ENCODE measurements at regions not wholly inside any gene's neighbourhood (a gene's known extent, or its start where the extent isn't known, plus 50 kb on each side); places are given as distances from the start of the nearest gene placed in this dataset.

DNA sequence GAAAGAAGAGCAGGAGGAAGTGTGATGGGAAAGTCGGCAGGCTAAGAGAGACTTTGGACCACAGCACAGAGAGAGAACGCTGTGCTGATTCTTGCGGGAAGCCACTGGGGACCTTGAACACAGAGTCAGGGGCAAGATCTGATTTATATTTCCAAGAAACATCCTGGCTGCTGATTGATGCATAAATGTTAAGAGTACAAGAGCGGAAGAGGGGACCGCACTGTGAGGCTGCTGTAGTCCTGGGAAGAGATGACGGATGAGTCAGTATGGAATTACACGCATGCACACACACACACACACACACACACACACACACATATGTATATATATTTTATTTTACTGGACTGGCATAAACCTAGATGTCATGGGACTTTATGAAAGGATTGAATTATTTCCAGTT is 865.6 kb upstream of the ID2 start:
- H3K9ac ChIP-seq (ENCODE audit: insufficient read length, low read depth): no peak overlapping the region
- H3K9me3 ChIP-seq (ENCODE audit: insufficient read depth, low read length): no peaks in the 10 kb centered on the region
- H3K4me3 ChIP-seq (ENCODE audit: insufficient read length, low read depth): no peak overlapping the region
- no peaks in the 10 kb centered on the region for H3K27me3 ChIP-seq (ENCODE audit: insufficient read depth, insufficient read length)
- H3K4me1 ChIP-seq (ENCODE audit: insufficient read depth, insufficient read length): no peaks in the 10 kb centered on the region
- no peak for DNase-seq (ENCODE audit: low read depth, low spot score)
- TF ChIP-seq SUZ12 (IDR thresholded peaks at IDR 0.05; ENCODE audit: extremely low read depth, insufficient read depth, insufficient read length) (no peak), ZNF274 (IDR thresholded peaks at IDR 0.05; ENCODE audit: low read depth, low read length) (no peak), YY1 (IDR thresholded peaks at IDR 0.05; ENCODE audit: insufficient read depth, insufficient read length) (no peak)
- no peaks in the 10 kb centered on the region for H3K36me3 ChIP-seq (ENCODE audit: insufficient read depth, insufficient read length, low read length)

DNA sequence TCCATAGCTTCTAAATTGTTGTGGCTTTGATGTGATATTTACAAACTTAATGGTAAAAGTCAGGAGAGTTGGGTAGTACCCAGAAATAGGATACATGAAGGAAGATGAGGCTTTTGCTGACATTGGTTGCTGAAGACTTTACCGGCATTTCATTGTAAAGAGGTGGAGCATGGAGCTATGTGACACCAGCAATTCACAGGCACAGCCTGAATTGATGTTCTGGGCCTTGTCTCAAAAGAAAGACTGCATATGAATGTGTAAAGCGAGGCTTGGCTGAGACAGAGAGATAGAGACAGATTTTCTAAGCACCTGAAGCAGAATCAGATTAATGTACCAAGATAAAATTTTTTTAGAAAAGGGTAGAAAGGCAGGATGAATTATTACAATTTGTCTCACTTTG is 864.9 kb upstream of the ID2 start:
- H3K36me3 ChIP-seq (ENCODE audit: insufficient read depth, insufficient read length, low read length): no peaks in the 10 kb centered on the region
- no peaks in the 10 kb centered on the region for H3K27me3 ChIP-seq (ENCODE audit: insufficient read depth, insufficient read length)
- H3K4me3 ChIP-seq (ENCODE audit: insufficient read length, low read depth): no peak overlapping the region
- H3K9ac ChIP-seq (ENCODE audit: insufficient read length, low read depth): no peak overlapping the region
- DNase-seq (ENCODE audit: low read depth, low spot score): no peak
- TF ChIP-seq ZNF274 (IDR thresholded peaks at IDR 0.05; ENCODE audit: low read depth, low read length) (no peak), SUZ12 (IDR thresholded peaks at IDR 0.05; ENCODE audit: extremely low read depth, insufficient read depth, insufficient read length) (no peak), YY1 (IDR thresholded peaks at IDR 0.05; ENCODE audit: insufficient read depth, insufficient read length) (no peak)
- no peaks in the 10 kb centered on the region for H3K9me3 ChIP-seq (ENCODE audit: insufficient read depth, low read length)
- no peaks in the 10 kb centered on the region for H3K4me1 ChIP-seq (ENCODE audit: insufficient read depth, insufficient read length)

- no peak for DNase-seq (ENCODE audit: low read depth, low spot score)
- no peak overlapping the region for H3K4me3 ChIP-seq (ENCODE audit: insufficient read length, low read depth)
- H3K9ac ChIP-seq (ENCODE audit: insufficient read length, low read depth): no peak overlapping the region
- no peak for TF ChIP-seq YY1 (IDR thresholded peaks at IDR 0.05; ENCODE audit: insufficient read depth, insufficient read length)
- TF ChIP-seq ZNF274 (IDR thresholded peaks at IDR 0.05; ENCODE audit: low read depth, low read length): no peak
- TF ChIP-seq SUZ12 (IDR thresholded peaks at IDR 0.05; ENCODE audit: extremely low read depth, insufficient read depth, insufficient read length): no peak
- H3K36me3 ChIP-seq (ENCODE audit: insufficient read depth, insufficient read length, low read length): no peaks in the 10 kb centered on the region
- H3K4me1 ChIP-seq (ENCODE audit: insufficient read depth, insufficient read length): no peaks in the 10 kb centered on the region
- H3K27me3 ChIP-seq (ENCODE audit: insufficient read depth, insufficient read length): no peaks in the 10 kb centered on the region
- no peaks in the 10 kb centered on the region for H3K9me3 ChIP-seq (ENCODE audit: insufficient read depth, low read length)
These were observed 862.5 kb upstream of the ID2 start for GRCh38 chr2:7819316-7819715.

- no peak for TF ChIP-seq YY1 (IDR thresholded peaks at IDR 0.05; ENCODE audit: insufficient read depth, insufficient read length)
- no peak for TF ChIP-seq ZNF274 (IDR thresholded peaks at IDR 0.05; ENCODE audit: low read depth, low read length)
- no peak for TF ChIP-seq SUZ12 (IDR thresholded peaks at IDR 0.05; ENCODE audit: extremely low read depth, insufficient read depth, insufficient read length)
- DNase-seq (ENCODE audit: low read depth, low spot score): no peak
- H3K36me3 ChIP-seq (ENCODE audit: insufficient read depth, insufficient read length, low read length): no peaks in the 10 kb centered on the region
These were observed 862.0 kb upstream of the ID2 start for GRCh38 chr2:7819850-7820249.

GRCh38 chr2:7824211-7824610 is 857.6 kb upstream of the ID2 start:
- Histone ChIP-seq H3K9me3 (ENCODE audit: insufficient read depth, low read length) (no peaks in the 10 kb centered on the region), H3K27me3 (ENCODE audit: insufficient read depth, insufficient read length) (no peaks in the 10 kb centered on the region), H3K4me1 (ENCODE audit: insufficient read depth, insufficient read length) (no peaks in the 10 kb centered on the region), H3K9ac (ENCODE audit: insufficient read length, low read depth) (no peak overlapping the region), H3K4me3 (ENCODE audit: insufficient read length, low read depth) (no peak overlapping the region), H3K36me3 (ENCODE audit: insufficient read depth, insufficient read length, low read length) (no peaks in the 10 kb centered on the region)
- TF ChIP-seq YY1 (IDR thresholded peaks at IDR 0.05; ENCODE audit: insufficient read depth, insufficient read length) (no peak), SUZ12 (IDR thresholded peaks at IDR 0.05; ENCODE audit: extremely low read depth, insufficient read depth, insufficient read length) (no peak), ZNF274 (IDR thresholded peaks at IDR 0.05; ENCODE audit: low read depth, low read length) (no peak)
- no peak for DNase-seq (ENCODE audit: low read depth, low spot score)

More at GRCh38 chr2:7819850-7820249, 862.0 kb upstream of the ID2 start:
- H3K9me3 ChIP-seq (ENCODE audit: insufficient read depth, low read length): no peaks in the 10 kb centered on the region
- H3K27me3 ChIP-seq (ENCODE audit: insufficient read depth, insufficient read length): no peaks in the 10 kb centered on the region
- no peak overlapping the region for H3K4me3 ChIP-seq (ENCODE audit: insufficient read length, low read depth)
- H3K9ac ChIP-seq (ENCODE audit: insufficient read length, low read depth): no peak overlapping the region
- no peaks in the 10 kb centered on the region for H3K4me1 ChIP-seq (ENCODE audit: insufficient read depth, insufficient read length)

DNA sequence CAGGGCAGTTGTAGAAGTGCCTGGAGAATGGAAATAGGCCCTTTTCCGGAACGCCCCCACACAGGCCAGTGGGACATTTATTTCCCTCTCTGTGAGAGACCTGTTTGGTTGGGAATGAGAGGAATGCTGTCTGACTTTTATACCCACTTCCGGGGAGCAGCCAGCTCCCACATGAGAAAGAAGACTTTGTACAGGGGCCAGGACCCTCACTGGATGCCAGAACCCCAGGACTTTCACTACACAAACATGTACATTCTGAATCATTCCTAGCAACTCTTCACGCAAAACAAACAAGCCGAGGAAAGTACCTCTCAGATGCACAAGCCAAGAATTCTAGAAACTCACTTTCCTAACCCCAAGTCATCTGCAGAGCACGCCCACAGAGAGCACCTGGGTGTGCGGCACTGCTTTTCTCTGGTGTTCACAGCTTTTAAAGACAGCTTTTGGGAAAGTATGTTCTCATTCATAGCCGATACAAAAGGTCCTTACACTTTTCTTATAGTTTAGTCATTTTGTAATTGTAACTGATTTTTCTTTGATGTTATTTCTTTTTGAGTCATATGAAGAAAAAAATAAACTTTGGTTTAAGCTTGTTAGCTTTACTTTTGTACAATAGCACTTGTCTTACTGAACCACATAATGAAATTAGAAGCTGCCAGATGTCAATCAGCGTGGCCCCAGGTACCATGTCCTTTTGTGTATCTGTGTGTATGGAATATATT is 856.1 kb upstream of the ID2 start:
- no peaks in the 10 kb centered on the region for H3K27me3 ChIP-seq (ENCODE audit: insufficient read depth, insufficient read length)
- no peaks in the 10 kb centered on the region for H3K9me3 ChIP-seq (ENCODE audit: insufficient read depth, low read length)
- no peaks in the 10 kb centered on the region for H3K36me3 ChIP-seq (ENCODE audit: insufficient read depth, insufficient read length, low read length)
- DNase-seq (ENCODE audit: low read depth, low spot score): no peak
- no peak overlapping the region for H3K9ac ChIP-seq (ENCODE audit: insufficient read length, low read depth)
- H3K4me1 ChIP-seq (ENCODE audit: insufficient read depth, insufficient read length): no peaks in the 10 kb centered on the region
- TF ChIP-seq SUZ12 (IDR thresholded peaks at IDR 0.05; ENCODE audit: extremely low read depth, insufficient read depth, insufficient read length): no peak
- no peak for TF ChIP-seq YY1 (IDR thresholded peaks at IDR 0.05; ENCODE audit: insufficient read depth, insufficient read length)
- no peak for TF ChIP-seq ZNF274 (IDR thresholded peaks at IDR 0.05; ENCODE audit: low read depth, low read length)
- no peak overlapping the region for H3K4me3 ChIP-seq (ENCODE audit: insufficient read length, low read depth)

GRCh38 chr2:7826656-7827055 is 855.2 kb upstream of the ID2 start:
- DNase-seq (ENCODE audit: low read depth, low spot score): no peak
- H3K4me1 ChIP-seq (ENCODE audit: insufficient read depth, insufficient read length): no peaks in the 10 kb centered on the region
- no peaks in the 10 kb centered on the region for H3K27me3 ChIP-seq (ENCODE audit: insufficient read depth, insufficient read length)
- no peaks in the 10 kb centered on the region for H3K9me3 ChIP-seq (ENCODE audit: insufficient read depth, low read length)
- H3K36me3 ChIP-seq (ENCODE audit: insufficient read depth, insufficient read length, low read length): no peaks in the 10 kb centered on the region
- H3K9ac ChIP-seq (ENCODE audit: insufficient read length, low read depth): no peak overlapping the region
- no peak overlapping the region for H3K4me3 ChIP-seq (ENCODE audit: insufficient read length, low read depth)
- TF ChIP-seq ZNF274 (IDR thresholded peaks at IDR 0.05; ENCODE audit: low read depth, low read length): no peak
- TF ChIP-seq YY1 (IDR thresholded peaks at IDR 0.05; ENCODE audit: insufficient read depth, insufficient read length): no peak
- TF ChIP-seq SUZ12 (IDR thresholded peaks at IDR 0.05; ENCODE audit: extremely low read depth, insufficient read depth, insufficient read length): no peak

Measured in NT2/D1 (cell line).